HFF-Myc (cell line): ENCODE measurements at regions not wholly inside any gene's neighbourhood (a gene's known extent, or its start where the extent isn't known, plus 50 kb on each side); places are given as distances from the start of the nearest gene placed in this dataset.

ENCODE experiments used
- DNase-seq: peaks from one replicate; pipeline ENCODE4 v3.0.0-alpha.2; 2011; ENCODE audit warnings: low read depth; ENCODE audit errors: extremely low read depth
- H3K4me3 ChIP-seq: replicated peaks from 2 replicates; pipeline ENCODE4 v1.5.1; 2011; ENCODE audit warnings: low read depth, mild to moderate bottlenecking, control low read depth, low read length
- TF ChIP-seq, protein P1 (sequence below): IDR thresholded peaks from 2 replicates; pipeline ENCODE4 v1.5.1; 2012; ENCODE audit warnings: mild to moderate bottlenecking, low read depth, low read length, control low read depth; ENCODE audit errors: missing control alignments

- TF ChIP-seq, protein P1, sequence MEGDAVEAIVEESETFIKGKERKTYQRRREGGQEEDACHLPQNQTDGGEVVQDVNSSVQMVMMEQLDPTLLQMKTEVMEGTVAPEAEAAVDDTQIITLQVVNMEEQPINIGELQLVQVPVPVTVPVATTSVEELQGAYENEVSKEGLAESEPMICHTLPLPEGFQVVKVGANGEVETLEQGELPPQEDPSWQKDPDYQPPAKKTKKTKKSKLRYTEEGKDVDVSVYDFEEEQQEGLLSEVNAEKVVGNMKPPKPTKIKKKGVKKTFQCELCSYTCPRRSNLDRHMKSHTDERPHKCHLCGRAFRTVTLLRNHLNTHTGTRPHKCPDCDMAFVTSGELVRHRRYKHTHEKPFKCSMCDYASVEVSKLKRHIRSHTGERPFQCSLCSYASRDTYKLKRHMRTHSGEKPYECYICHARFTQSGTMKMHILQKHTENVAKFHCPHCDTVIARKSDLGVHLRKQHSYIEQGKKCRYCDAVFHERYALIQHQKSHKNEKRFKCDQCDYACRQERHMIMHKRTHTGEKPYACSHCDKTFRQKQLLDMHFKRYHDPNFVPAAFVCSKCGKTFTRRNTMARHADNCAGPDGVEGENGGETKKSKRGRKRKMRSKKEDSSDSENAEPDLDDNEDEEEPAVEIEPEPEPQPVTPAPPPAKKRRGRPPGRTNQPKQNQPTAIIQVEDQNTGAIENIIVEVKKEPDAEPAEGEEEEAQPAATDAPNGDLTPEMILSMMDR, result no peak
- no peak for DNase-seq
These were observed 64.0 kb upstream of the PRKX start for GRCh38 chrX:3777416-3777815.

DNA sequence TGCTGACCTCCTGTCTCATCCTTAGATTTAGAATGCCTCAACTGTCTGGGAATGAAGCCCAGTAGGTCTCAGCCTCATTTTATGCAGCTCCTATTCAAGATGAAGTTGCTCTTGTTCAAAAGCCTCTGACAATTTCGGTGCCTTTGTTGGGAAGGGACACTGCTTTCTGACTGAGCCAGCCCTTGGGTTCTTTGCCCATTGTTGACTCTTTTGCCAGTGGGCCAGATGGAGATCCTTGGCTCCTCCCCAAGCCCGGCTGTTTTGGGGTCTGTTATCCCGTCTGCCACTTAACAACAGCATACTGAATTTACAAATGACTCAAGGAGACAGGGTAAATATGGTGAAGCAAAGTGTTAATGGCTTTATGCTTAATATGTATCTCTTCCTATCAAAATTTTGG, 58.3 kb upstream of the PRKX start:
- DNase-seq, result no peak
- TF ChIP-seq, protein P1, result no peak
- H3K4me3 ChIP-seq, result no peak overlapping the region

More at GRCh38 chrX:3777416-3777815, 64.0 kb upstream of the PRKX start:
- H3K4me3 ChIP-seq, result no peak overlapping the region

- H3K4me3 ChIP-seq, result no peak overlapping the region
- TF ChIP-seq, protein P1, result no peak
- DNase-seq, result no peak
These were observed 55.4 kb upstream of the PRKX start for GRCh38 chrX:3768881-3769280.
